ENCODE measurements at regions not wholly inside any gene's neighbourhood (a gene's known extent, or its start where the extent isn't known, plus 50 kb on each side); places are given as distances from the start of the nearest gene placed in this dataset.

- H3K4me1 ChIP-seq: no peaks in the 10 kb centered on the region
- 92 to 96% methylated on average over 3 of the region's 3 CpGs for WGBS, 2 donors
- no peaks in the 10 kb centered on the region for H3K36me3 ChIP-seq (ENCODE audit: low read depth, missing control alignments)
- no peak for DNase-seq
- H3K4me3 ChIP-seq: no peak overlapping the region
- intact Hi-C loops (cut with DNase I; ENCODE audit: low total_unique reads): no loop called here
- H3K9me3 ChIP-seq: no peaks in the 10 kb centered on the region
- H3K27me3 ChIP-seq: no peaks in the 10 kb centered on the region
- no peak for TF ChIP-seq POLR2A (IDR thresholded peaks at IDR 0.05)
- TF ChIP-seq CTCF (IDR thresholded peaks at IDR 0.05): no peak
- H3K27ac ChIP-seq: no peak overlapping the region
Observed at GRCh38 chr2:146209842-146210275, 1635.0 kb upstream of the ACVR2A start.

DNA sequence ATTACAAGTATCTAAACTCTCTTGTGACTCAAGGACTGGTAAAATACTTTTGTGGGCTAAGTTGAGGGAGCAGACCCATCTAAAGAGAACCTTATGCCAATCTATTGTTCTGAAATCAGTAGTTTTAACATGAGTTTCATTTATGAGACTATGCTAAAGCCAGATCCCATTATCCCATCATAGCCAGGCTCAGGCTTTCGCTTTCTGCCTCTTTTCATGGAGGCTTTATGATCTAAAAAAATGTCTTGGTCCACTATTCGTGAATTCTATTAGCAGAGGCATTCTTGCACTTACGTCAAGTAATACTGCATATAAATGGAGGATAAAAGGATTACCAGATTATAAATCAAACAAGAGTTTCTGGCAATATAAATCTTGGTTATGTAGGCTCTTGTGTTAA, 1636.9 kb upstream of the ACVR2A start:
- no peak for DNase-seq
- Histone ChIP-seq H3K9me3 (no peaks in the 10 kb centered on the region), H3K27ac (no peak overlapping the region), H3K36me3 (ENCODE audit: low read depth, missing control alignments) (no peaks in the 10 kb centered on the region), H3K4me1 (no peaks in the 10 kb centered on the region), H3K4me3 (no peak overlapping the region), H3K27me3 (no peaks in the 10 kb centered on the region)
- no peak for TF ChIP-seq POLR2A (IDR thresholded peaks at IDR 0.05)
- no peak for TF ChIP-seq CTCF (IDR thresholded peaks at IDR 0.05)
- WGBS, 2 donors: 90 to 94% methylated on average over 3 of the region's 3 CpGs
- intact Hi-C loops (cut with DNase I; ENCODE audit: low total_unique reads): no loop called here

- Histone ChIP-seq H3K4me1 (no peaks in the 10 kb centered on the region), H3K27ac (no peak overlapping the region), H3K9me3 (no peaks in the 10 kb centered on the region), H3K4me3 (no peak overlapping the region), H3K27me3 (no peaks in the 10 kb centered on the region), H3K36me3 (ENCODE audit: low read depth, missing control alignments) (no peaks in the 10 kb centered on the region)
- TF ChIP-seq CTCF (IDR thresholded peaks at IDR 0.05): no peak
- no peak for TF ChIP-seq POLR2A (IDR thresholded peaks at IDR 0.05)
- DNase-seq: no peak
- 80 to 83% methylated on average over 1 of the region's 1 CpG for WGBS, 2 donors
- intact Hi-C loops (cut with DNase I; ENCODE audit: low total_unique reads): no loop called here
Observed at GRCh38 chr2:146207417-146207816, 1637.4 kb upstream of the ACVR2A start.

- Histone ChIP-seq H3K27ac (no peak overlapping the region), H3K4me1 (no peaks in the 10 kb centered on the region), H3K9me3 (no peaks in the 10 kb centered on the region), H3K4me3 (no peak overlapping the region), H3K27me3 (no peaks in the 10 kb centered on the region), H3K36me3 (ENCODE audit: low read depth, missing control alignments) (no peaks in the 10 kb centered on the region)
- intact Hi-C loops (cut with DNase I; ENCODE audit: low total_unique reads): no loop called here
- TF ChIP-seq POLR2A (IDR thresholded peaks at IDR 0.05): no peak
- no peak for TF ChIP-seq CTCF (IDR thresholded peaks at IDR 0.05)
- 86 to 91% methylated on average over 5 of the region's 5 CpGs for WGBS, 2 donors
- no peak for DNase-seq
Observed at GRCh38 chr2:146203064-146203624, 1641.7 kb upstream of the ACVR2A start.

DNA sequence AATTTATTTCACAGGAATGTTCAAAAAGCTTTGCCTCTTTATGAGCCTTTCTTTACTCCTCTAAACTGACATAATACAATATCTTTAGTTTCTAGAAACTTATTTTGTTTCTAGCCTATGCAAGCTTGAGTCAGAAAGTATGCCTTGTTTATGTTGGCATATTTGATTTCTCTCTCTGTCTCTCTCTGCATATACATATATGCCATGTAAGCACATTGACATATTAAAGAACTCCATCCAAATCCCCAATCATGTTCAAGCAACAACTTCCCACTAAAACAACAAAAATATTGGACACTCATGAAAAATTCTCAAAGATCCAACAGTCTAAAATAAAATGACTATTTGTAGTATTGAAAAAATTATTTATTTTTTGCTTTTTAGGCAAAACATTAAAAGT, 1651.2 kb upstream of the ACVR2A start:
- no peaks in the 10 kb centered on the region for H3K36me3 ChIP-seq (ENCODE audit: low read depth, missing control alignments)
- no peak overlapping the region for H3K4me3 ChIP-seq
- H3K4me1 ChIP-seq: no peaks in the 10 kb centered on the region
- intact Hi-C loops (cut with DNase I; ENCODE audit: low total_unique reads): no loop called here
- H3K27ac ChIP-seq: no peak overlapping the region
- no peaks in the 10 kb centered on the region for H3K9me3 ChIP-seq
- H3K27me3 ChIP-seq: no peaks in the 10 kb centered on the region
- no peak for DNase-seq
- no peak for TF ChIP-seq CTCF (IDR thresholded peaks at IDR 0.05)
- TF ChIP-seq POLR2A (IDR thresholded peaks at IDR 0.05): no peak

Data from testis (tissue), 2 donors.